ENCODE measurements at regions not wholly inside any gene's neighbourhood (a gene's known extent, or its start where the extent isn't known, plus 50 kb on each side); places are given as distances from the start of the nearest gene placed in this dataset.
A peak's percentile ranks its signal among the peaks of the same experiment; 100 is the strongest.

DNA sequence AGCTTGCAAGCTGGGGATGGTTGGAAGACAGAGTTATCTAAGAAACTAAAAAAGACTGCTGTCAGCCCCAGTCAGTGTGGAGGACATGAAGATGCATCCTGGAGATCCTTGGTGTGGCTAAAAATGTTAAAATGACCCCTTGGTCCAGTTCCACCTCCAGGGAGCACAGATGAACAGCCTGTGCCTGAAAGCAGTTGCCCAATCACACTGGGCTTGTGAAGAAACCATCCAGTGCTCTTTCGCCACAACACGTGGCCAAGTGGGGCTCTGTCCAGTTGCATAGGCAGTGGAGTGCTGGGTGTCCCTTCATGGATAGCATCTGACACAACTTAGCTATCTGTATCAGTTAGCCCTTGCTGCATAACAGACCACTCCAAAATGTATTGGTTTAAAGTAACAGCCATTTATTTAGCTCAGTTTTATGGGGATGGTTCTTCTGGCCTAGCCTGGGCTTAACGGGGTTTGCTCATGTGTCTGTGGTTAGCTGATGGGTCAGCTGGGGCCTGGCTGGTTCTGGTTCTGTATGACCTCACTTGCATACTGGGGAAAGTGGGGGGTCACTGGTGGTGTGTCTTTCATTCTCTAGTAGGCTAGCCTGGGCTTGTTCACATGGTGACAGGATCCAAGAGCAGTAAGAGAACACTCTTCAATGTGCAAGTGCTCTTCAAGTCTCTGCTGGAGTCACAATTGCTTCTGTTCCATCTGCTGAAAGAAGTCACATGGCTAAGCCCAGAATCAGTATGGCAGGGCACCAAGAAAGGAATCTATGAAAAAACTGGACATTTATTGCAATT, 226.2 kb downstream of the PDCD6IP start:
- Histone ChIP-seq H3F3A (ENCODE audit: insufficient read depth) (peaks cover 34% of the 10 kb centered on the region), H3K4me3 (ENCODE audit: insufficient read depth, low read length, poor library complexity, severe bottlenecking) (no peak overlapping the region), H3K4me2 (ENCODE audit: low read depth, low read length, poor library complexity, severe bottlenecking) (no peak overlapping the region), H3K9me3 (ENCODE audit: insufficient read depth, low read length) (no peaks in the 10 kb centered on the region), H3K9ac (ENCODE audit: low read length) (no peak overlapping the region), H4K20me1 (ENCODE audit: low read depth, low read length) (no peaks in the 10 kb centered on the region), H3K79me2 (ENCODE audit: insufficient read depth, low read length) (no peaks in the 10 kb centered on the region), H3K36me3 (ENCODE audit: low read length) (no peaks in the 10 kb centered on the region), H3K27me3 (ENCODE audit: low read length) (no peaks in the 10 kb centered on the region), H2AFZ (ENCODE audit: low read depth, low read length, severe bottlenecking) (peak overlapping the region; percentile 8), H3K27ac (ENCODE audit: low read depth, low read length) (peak overlapping the region; percentile 99; the same call in 1 of the 2 replicates), H3K9me2 (replicated peaks; ENCODE audit: insufficient read depth, low read length) (no peaks in the 10 kb centered on the region)
- no peak for TF ChIP-seq EZH2phosphoT487 (conservative IDR thresholded peaks at IDR 0.05; ENCODE audit: low read length)
- TF ChIP-seq, protein P1, sequence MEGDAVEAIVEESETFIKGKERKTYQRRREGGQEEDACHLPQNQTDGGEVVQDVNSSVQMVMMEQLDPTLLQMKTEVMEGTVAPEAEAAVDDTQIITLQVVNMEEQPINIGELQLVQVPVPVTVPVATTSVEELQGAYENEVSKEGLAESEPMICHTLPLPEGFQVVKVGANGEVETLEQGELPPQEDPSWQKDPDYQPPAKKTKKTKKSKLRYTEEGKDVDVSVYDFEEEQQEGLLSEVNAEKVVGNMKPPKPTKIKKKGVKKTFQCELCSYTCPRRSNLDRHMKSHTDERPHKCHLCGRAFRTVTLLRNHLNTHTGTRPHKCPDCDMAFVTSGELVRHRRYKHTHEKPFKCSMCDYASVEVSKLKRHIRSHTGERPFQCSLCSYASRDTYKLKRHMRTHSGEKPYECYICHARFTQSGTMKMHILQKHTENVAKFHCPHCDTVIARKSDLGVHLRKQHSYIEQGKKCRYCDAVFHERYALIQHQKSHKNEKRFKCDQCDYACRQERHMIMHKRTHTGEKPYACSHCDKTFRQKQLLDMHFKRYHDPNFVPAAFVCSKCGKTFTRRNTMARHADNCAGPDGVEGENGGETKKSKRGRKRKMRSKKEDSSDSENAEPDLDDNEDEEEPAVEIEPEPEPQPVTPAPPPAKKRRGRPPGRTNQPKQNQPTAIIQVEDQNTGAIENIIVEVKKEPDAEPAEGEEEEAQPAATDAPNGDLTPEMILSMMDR (IDR thresholded peaks at IDR 0.05; ENCODE audit: insufficient read depth, low read length, poor library complexity, severe bottlenecking) = no peak

DNA sequence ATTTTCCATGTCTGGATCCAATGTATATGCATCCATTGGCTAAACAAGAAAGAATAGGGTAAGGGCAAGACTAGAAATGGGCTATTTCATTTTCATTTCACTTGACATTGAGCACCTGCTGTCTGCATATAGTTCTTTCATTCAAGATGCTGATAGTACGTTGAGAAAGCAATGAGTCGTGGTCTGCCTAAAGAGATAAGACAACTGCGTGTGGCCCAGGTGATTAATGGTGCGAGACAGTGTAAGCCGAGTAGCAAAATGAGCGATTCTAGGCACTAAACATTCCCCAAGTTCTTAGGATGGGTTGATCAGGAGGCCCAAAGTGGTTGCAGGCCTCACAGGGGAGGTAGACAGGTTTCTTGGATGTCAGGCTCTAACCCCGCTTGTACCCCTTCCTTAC, 235.4 kb downstream of the PDCD6IP start:
- no peak overlapping the region for H3K4me2 ChIP-seq (ENCODE audit: low read depth, low read length, poor library complexity, severe bottlenecking)
- H3K9ac ChIP-seq (ENCODE audit: low read length) = no peak overlapping the region
- no peak for TF ChIP-seq EZH2phosphoT487 (conservative IDR thresholded peaks at IDR 0.05; ENCODE audit: low read length)
- TF ChIP-seq, protein P1 (IDR thresholded peaks at IDR 0.05; ENCODE audit: insufficient read depth, low read length, poor library complexity, severe bottlenecking) = no peak
- H3K4me3 ChIP-seq (ENCODE audit: insufficient read depth, low read length, poor library complexity, severe bottlenecking) = no peak overlapping the region
- H3K27ac ChIP-seq (ENCODE audit: low read depth, low read length) = no peak overlapping the region
- H3K9me3 ChIP-seq (ENCODE audit: insufficient read depth, low read length) = no peaks in the 10 kb centered on the region
- no peaks in the 10 kb centered on the region for H3K36me3 ChIP-seq (ENCODE audit: low read length)
- no peaks in the 10 kb centered on the region for H3F3A ChIP-seq (ENCODE audit: insufficient read depth)
- H3K79me2 ChIP-seq (ENCODE audit: insufficient read depth, low read length) = no peaks in the 10 kb centered on the region
- no peaks in the 10 kb centered on the region for H3K9me2 ChIP-seq (replicated peaks; ENCODE audit: insufficient read depth, low read length)
- no peak overlapping the region for H2AFZ ChIP-seq (ENCODE audit: low read depth, low read length, severe bottlenecking)
- H4K20me1 ChIP-seq (ENCODE audit: low read depth, low read length) = no peaks in the 10 kb centered on the region
- H3K27me3 ChIP-seq (ENCODE audit: low read length) = no peaks in the 10 kb centered on the region

DNA sequence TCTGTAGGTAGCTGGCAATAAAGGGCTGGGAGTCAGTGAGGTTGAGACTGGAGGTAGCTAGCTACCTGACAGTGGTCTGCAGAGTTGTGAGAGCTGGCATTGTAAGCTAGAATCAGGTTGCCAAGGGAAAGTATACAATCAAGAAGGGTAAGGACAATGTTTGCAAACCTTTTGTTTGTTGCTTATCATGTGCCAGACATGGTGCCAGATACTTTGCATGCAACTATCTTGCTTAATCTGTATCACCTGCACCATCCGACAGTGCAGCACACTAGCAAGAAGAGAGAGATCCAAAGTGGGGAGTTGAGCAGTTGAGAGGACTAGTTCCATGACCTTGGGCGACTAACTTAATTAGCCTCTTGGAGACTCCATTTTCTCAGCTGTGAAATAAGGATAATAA, 236.4 kb downstream of the PDCD6IP start:
- Histone ChIP-seq H3K36me3 (ENCODE audit: low read length) (no peaks in the 10 kb centered on the region), H3K9me3 (ENCODE audit: insufficient read depth, low read length) (no peaks in the 10 kb centered on the region), H2AFZ (ENCODE audit: low read depth, low read length, severe bottlenecking) (no peak overlapping the region), H3K4me3 (ENCODE audit: insufficient read depth, low read length, poor library complexity, severe bottlenecking) (no peak overlapping the region), H3K27me3 (ENCODE audit: low read length) (no peaks in the 10 kb centered on the region), H3K79me2 (ENCODE audit: insufficient read depth, low read length) (no peaks in the 10 kb centered on the region), H3K9ac (ENCODE audit: low read length) (no peak overlapping the region), H3K9me2 (replicated peaks; ENCODE audit: insufficient read depth, low read length) (no peaks in the 10 kb centered on the region), H3K27ac (ENCODE audit: low read depth, low read length) (no peak overlapping the region), H4K20me1 (ENCODE audit: low read depth, low read length) (no peaks in the 10 kb centered on the region), H3K4me2 (ENCODE audit: low read depth, low read length, poor library complexity, severe bottlenecking) (no peak overlapping the region), H3F3A (ENCODE audit: insufficient read depth) (no peaks in the 10 kb centered on the region)
- TF ChIP-seq, protein P1 (IDR thresholded peaks at IDR 0.05; ENCODE audit: insufficient read depth, low read length, poor library complexity, severe bottlenecking) = no peak
- no peak for TF ChIP-seq EZH2phosphoT487 (conservative IDR thresholded peaks at IDR 0.05; ENCODE audit: low read length)
